NCI-H526 treated with DMSO at 0.1 percent for 48 hours (cell line): ENCODE measurements at regions not wholly inside any gene's neighbourhood (a gene's known extent, or its start where the extent isn't known, plus 50 kb on each side); places are given as distances from the start of the nearest gene placed in this dataset.
"Not testable (repeated sequence)": the region's sequence is repeated elsewhere in the genome, so short reads cannot be mapped to it uniquely, and the experiment has no call there.

Source experiments
- DNase-seq: peaks from one replicate; lab custom pipeline; 2025; lab: John Stamatoyannopoulos, UW

DNA sequence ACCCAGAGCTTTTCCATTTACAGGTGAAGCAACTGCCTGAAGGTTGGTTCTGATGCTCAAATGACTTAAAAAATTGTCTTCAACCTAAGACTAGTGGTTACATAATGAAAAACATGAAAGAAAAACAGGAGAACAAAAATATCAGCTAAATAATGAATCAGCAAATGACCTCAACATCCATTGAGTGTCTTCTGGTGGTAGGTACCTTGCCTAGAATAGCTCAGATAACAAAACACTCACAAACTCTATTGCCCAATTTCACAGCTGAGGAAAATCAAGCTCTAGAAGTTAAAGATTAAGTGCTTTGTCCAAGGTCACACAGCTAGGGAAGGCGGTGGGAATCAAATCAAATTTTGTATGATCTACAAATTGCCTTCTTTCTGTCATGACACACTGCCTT, 304.6 kb upstream of the CDH11 start:
- DNase-seq = no peak

DNA sequence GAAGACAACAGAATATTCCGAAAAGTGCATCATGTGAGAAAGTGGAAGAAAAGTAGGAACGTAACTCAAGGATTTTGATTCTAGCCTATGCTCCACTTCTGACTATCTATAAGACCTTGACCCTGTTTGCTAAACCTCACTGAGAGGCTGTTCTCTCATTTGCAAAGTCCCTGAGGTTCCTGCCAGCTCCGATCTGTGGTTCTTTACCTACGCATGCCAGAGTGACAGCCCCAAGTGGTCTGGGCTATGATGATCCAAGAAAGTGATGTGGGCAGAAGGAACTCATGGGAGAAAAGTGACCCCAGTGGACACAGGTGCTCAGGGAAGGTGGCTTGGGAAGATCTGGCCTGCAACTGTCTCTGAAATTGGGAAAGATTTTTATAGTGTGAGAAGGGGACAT, 301.1 kb upstream of the CDH11 start:
- DNase-seq = no peak

DNA sequence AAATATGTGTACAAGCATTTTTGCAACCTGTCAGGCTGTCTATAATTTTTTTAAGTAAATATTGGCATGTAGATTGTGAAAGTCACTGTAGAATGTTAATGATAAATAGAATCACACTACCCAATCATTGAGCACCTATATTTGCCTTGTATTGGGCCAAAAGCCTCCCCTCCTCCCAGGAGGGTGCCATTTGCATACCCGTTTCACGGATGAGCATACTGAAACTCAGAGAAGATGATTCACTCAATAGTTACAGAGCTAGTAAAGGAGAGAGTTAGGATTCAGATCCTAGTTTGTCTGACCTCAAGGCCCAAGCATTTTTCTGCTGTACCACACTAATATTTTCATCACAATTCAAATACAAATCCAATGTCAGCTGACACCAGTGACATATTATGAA, 299.7 kb upstream of the CDH11 start:
- DNase-seq = no peak

DNA sequence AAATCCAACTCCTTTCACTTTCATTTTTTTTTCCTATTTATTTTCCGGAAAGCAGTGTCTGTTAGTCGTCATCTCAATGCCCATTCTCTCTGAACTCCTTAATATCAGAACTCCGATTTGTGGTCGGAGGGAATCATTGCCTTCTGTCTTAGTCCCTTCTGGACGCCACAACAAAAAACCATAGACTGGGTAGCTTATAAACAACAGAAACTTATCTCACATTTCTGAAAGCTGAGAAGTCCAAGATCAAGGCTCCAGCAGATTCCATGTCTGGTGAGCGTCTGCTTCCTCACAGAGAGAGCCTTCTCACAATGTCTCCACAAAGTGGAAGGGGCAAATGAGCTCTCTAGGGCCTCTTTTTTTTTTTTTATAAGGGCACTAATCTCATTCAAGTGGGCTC, 296.6 kb upstream of the CDH11 start:
- DNase-seq = no peak

DNA sequence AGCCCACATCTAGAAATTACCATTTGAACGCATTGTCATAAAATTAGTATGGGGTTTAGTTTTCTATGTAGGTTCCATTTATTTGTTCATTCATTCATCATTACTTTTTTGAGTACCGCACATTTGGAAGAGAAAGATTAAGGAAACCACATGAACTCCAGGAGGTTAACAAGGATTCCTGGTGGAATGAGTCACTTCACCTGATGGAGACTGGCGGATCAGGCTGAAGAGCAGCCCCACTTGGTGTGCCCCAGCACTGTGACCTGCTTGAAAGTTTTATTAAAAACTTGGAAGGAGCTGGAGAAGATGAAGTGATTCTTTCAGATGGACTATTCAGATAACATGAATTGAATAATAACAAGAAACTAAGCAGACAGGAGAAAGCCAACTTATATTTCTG, 293.6 kb upstream of the CDH11 start:
- DNase-seq = no peak

DNA sequence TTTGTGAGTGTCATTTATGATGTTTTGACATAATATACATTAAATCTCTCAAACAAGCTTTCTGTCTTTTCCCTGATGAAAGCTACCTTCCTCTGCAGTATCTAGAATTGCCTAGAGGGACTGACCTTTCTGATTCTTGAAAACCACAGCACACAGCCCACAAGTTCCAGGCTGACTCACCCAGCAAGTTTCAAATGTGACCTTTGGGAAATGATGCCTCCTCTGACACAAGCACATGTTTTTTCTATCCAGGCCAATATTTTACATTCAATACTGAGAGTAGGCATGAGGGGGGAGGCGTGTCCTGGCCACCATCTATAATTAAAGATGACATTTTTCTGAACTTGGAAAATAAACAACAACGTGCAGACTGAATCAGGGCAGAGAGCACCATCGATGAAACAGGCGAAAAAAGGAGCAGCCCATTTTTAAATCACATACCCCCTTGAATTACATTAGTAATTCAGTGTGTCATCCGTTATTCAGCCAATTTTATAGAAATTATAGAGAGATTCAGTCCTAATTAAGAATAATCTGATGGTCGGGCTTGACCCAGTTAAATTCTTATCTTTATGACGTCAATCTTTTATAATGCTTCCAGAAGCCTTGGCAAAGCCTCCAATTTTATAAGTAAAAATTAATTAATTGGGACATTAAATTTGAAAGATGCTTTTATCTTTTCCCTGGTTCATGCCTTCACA, 292.6 kb upstream of the CDH11 start:
- DNase-seq = no peak

DNA sequence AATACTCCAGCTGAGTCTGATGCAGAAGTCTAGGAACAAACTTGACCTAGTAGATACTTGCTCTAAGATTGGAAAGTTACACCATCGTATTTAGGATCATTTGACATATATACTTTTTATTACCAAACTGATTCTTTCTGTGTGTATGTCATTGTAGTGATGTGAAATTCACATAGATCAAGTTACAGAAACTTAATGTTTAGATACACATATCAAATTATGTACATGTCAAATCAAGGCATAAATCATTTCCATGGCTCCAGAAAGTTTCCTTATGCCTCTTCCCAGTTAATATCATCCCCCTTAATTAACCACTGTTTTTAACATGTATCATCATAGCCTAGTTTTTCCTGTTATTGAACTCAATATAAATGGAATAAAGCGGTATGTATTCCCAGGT, 292.0 kb upstream of the CDH11 start:
- DNase-seq = no peak

DNA sequence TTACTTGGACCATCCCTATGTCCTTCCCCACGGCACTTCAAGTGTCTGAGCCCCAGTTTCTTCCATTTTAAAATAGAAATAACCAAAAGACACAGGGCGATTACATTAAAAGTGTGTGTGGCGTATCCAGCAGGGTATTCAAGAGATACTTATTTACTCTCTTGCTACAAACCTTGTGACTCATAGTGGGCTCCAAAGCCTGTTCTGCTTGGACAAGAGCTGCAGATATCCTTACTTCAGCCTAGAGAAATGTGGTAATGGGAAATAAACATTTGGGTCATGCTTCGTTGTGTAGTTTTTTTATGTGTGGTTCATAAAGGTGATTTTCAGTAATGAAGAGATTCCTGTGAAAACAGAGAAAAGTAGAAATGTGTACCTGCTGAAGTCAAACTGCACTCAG, 288.9 kb upstream of the CDH11 start:
- no peak for DNase-seq

DNA sequence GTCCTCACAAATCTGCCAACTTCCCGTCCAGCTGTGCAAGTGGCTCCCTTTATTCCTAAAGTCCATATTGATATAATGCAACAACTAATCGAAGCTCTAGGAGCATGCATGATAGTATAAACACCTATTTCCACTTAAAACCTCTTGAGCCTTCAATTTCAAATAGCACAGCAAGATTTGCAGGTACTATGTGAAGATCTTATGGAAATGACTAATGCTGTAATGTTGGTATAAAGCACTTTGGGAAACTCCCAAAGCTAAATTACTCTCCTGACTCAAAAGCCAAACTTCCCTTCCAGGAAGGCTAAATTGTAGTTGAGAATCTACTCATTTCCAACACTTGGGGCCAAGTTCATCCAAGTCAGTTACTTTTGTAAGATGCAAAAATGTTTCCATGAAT, 287.6 kb upstream of the CDH11 start:
- no peak for DNase-seq

DNA sequence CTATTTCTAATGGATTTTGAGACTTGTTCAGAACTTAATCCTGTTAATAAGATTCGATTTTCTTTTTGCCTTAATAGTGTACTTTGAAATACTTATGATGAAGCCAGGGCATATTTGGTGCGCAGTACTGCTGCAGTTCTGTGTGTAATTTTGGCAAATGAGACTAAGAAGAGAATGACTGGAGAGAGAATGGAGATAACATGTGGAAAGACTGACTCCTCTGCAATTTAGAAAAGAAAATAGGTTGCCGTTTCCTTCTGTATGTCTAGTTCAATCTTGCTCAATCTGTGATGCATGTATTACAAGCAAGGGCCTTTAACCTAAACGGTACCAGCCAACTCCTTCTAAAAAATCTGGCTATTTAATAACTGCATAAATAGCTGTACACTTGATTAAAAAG, 285.1 kb upstream of the CDH11 start:
- no peak for DNase-seq

DNA sequence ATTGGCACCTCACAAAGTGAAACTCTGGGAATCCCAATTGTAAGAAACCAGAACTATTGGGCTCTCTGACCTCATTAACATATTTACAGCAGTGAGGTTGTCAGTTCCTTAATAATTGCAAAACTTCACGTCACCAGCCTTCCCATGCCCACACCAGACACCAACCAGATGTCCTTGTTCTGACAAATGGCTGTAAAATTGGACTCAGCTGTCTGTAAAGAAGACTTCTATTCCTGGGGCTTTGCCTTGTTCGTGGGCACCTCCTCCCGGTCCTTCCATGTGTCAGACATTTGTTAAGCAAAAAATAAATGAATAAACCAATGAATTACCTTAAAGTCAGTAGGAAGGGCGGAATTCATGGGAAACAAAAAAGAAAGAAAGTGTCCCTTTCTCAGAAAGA, 284.3 kb upstream of the CDH11 start:
- DNase-seq = no peak

DNA sequence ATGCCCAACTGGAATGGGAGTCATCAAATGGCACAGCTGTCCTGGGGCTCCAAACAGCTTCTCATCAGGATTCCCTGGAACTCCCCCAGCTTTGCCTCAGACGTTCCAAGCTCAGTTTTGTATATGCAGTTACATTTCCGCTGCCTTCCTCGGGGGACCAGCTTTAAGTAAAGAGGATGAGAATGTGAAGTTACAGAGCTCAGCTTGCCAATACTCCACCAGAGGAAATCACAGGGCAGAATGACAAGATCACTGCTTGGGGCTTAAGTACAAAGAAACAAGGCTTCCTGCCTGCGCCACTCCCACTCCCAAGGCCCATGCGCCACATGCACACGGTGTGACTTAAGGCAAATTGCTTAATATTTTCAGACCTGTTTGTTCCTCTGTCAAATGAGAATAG, 272.4 kb upstream of the CDH11 start:
- DNase-seq = no peak

DNA sequence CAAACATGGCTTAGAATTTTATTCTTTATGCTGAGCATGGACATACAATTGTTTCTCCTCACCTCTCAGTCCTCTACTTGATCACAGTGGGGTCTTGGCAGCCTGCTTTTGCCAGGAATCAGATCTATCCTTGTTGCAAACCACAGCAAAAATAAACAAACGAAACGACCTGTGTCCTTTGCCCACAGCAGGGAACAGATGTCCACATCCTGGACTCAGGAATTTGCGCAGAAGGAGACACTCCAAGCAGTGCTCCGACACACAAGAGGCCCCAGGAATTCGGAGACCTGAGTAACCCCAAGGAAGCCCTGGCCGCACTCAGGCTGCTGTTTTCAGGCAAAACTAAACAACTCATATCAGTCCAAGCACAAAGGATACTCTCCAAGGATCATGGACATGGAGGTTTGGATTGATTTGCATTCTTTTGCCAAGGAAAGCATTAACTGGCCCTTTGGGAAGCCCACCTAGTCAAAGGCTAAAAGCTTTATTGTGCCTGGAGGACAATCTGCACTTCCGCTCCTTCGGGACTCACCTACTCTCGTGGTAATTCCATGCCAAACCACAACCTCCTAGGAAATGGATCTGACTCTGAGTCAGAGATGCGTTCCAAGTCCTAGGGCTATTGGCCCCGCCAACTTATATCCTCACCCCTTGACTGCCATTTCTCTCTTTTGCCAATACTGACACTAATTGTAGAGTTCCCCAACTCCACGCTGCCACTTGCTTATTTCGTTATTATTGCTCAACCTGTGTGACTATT, 271.1 kb upstream of the CDH11 start:
- no peak for DNase-seq

DNA sequence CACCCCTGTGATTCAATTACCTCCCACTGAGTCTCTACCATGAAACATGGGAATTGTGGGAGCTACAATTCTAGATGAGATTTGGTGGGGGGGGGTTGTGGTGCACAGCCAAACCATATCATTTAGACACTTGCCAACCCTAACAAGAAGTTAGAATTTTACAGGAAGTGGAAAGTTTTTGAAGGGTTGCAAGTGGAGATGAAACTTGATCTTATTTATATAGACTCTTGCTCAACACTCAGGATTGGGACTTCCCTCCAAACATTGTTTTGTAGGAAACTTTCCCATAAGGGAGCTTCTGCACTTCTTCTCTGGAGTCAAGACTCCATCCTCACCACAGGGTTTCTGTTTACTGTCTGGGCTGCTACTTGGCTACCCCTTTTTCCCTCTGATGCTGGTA, 266.7 kb upstream of the CDH11 start:
- DNase-seq = no peak

DNA sequence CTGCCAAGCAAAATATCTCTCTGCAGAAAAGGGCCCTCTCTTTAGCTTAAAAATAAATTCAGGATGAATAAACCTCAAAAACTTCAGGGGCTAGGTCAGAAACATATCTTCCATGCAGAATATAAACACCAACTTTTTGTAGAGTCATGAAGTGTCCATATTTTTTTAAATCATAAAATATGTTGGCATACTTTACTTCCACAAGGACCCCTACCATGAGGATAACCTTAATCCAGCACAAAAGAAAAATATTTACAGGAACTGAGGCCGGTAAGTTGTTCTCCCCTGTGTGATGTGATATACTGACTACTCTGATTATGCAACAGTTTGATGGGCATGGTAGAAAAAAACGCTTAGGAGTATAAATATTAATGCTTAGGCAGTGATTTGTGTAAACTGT, 264.8 kb upstream of the CDH11 start:
- DNase-seq = no peak

DNA sequence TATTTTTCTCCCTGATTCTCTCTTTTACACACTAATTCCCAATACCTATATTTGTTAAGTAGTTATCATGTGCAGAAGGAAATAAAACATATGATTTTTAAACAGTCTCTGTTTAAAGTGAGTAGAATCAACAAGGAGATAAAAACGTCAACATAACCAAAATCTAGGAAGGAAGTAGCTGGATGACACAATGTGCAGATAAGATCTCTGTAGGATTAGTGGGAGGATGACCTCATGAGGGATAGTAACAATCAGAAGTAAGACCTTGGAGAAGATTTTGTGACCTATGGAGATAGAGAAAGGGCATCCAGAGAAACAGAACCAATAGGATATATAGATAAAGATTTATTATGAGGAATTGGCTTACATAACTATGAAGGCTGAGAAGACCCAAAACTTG, 262.6 kb upstream of the CDH11 start:
- DNase-seq = no peak

DNA sequence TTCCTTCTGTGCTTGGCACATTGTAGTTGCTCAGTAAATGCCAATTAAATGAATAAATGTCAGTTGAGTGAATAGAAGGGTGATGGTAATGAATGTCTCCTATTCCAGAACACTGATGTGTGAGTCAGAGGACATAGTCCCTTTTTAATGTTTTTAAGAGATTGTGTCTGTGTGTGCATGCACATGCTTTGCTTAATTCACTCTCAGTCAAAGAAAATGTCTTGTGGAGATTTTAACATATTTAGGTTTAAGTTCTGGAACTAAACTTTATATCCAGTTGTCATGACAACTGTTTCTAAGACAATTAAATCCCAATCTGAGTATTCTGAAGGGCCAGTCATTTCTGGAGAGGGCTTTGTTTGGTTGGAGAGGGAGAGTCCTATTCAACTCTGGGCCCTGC, 255.3 kb upstream of the CDH11 start:
- no peak for DNase-seq

DNA sequence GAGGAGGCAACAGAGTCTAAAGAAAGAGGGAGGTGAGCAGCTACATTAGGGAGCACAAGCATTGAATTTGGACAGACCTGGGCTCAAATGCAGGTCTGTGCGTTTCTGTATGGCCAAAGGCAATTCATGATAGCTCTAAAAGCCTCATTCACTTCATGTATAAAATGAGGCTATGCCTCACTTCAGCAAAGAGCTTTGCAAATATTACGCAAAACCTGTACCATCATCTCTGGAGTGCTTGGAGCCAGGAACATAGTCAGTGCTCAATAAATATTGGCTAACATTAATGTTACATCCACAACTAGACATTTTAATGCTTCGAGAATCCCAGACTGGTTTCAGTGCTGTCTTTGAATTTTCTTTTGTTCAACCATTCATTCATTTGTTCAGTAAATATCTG, 254.7 kb upstream of the CDH11 start:
- DNase-seq = no peak

DNA sequence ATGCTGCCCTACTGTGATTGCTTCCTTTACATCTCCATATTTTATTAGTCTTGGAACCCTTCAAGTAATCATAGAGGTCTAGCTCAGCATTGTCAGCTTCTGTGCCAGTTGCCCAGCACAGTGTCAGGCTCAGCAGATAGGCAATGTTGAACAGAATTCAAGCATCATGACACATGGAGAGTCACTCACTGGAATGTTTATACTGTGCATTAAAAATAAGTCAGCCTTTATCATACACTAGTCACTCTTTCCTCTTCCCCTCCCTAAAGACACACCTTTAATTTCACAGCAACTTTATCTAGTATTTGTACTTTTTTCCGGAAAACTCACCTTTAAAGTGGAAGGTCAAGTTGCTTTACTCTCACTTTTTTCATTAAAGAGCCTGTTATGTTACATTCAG, 253.8 kb upstream of the CDH11 start:
- DNase-seq = no peak

DNA sequence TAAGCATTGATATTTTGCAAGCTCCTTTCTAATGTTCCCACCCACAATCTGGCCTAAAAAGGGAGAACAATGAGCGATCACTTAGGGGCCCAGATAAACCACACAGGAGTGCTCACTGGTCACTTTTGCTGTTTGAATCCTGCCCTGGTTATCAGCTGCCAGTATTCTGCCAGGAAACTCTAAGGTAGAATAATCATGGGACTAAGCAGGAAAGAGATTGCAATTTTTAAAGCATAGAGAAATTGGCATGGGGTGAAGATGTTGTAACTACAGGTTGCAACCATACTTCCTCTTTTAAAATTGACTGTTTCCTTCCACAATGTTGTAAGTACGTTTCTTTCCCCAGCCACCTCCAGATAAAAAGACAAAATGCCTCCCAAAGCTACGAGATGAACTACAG, 251.2 kb upstream of the CDH11 start:
- DNase-seq = no peak

DNA sequence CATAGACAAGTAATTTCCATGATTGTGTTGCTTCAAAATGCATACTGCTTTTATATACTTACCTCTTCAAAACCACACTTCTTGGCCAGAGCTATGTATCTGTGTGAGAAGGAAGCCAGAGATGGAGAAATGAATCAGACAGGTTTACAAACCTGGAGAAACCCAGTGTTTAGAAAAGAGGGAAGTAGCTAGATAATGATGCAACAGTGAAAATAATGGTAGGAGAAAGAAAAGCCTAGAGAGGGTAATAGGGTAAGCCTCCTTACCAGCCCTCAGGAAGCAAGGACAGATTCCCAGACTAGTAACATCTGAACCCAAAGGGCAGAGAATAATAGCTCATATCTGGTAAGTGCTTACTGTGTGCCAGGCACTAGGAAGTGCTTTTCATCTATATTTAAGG, 250.3 kb upstream of the CDH11 start:
- DNase-seq = no peak

DNA sequence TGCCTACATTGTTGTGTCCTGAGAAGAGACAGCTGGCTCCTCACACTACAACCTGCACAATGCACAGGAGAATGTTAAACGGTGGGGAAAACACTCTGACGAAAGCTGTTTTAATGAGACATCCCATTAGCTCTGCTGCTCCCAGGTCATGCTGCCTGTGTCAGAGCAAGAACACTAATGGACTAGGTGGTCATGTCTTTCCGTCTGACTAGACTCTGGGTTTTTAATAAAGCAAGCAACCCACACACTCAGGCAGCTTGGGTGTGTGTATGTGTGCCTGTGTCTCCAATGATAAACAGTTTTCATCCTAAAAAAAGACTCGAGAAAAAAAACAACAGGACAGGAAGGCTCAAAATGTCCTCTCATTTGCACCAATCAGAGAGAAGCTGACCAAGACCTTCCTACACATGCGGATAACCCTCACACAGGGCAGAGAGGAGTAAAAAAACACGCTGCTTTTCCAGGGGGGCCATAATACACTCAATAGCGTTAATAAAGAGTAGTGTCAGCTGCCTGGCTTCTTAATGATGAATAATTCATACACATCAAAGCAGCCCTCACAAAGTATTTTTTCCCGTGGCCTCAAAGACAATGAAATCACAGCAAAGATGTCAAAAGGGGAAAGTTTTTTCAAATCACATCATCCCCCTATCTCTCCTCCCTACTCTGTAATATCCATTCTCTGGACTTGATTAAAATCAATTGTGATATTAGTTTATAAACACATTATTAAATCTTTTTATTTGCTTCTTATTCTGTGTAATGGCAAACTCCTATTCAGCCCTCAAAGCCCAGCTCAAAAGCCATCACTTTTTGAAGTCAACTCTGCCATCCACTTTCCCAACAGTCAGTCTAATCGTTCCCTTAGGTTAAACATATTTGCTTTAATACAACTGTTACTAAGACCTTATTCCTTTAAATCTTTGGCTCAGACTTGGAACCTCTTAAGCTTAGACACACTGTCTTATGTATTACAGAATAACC, 244.2 kb upstream of the CDH11 start:
- DNase-seq = no peak

DNA sequence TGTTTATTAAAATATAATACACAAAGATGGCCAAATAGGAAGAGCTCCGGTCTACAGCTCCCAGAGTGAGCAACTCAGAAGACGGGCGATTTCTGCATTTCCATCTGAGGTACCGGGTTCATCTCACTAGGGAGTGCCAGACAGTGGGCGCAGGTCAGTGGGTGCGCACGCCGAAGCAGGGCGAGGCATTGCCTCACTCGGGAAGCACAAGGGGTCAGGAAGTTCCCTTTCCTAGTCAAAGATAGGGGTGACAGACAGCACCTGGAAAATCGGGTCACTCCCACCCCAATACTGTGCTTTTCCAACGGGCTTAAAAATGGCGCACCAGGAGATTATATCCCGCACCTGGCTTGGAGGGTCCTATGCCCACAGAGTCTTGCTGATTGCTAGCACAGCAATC, 234.9 kb upstream of the CDH11 start:
- not testable (repeated sequence) for DNase-seq
